Neuron (in vitro differentiated cells): ENCODE measurements at regions not wholly inside any gene's neighbourhood (a gene's known extent, or its start where the extent isn't known, plus 50 kb on each side); places are given as distances from the start of the nearest gene placed in this dataset.

ENCODE experiments used
- H2AFZ ChIP-seq: one replicate; pipeline ENCODE4 v1.6.1; 2013; ENCODE audit warnings: low read depth, mild to moderate bottlenecking, inconsistent platforms, low read length, moderate library complexity
- H3K27me3 ChIP-seq: one replicate; pipeline ENCODE4 v1.6.1; 2013; ENCODE audit warnings: low read length; ENCODE audit not compliant: insufficient read depth
- H3K36me3 ChIP-seq: one replicate; pipeline ENCODE4 v1.6.1; 2013; ENCODE audit warnings: low read length; ENCODE audit not compliant: insufficient read depth
- H3K4me1 ChIP-seq: one replicate; pipeline ENCODE4 v1.6.1; 2013; ENCODE audit warnings: low read length; ENCODE audit not compliant: insufficient read depth
- H3K4me3 ChIP-seq: 2 replicates; pipeline ENCODE4 v1.5.1; 2013; ENCODE audit warnings: mild to moderate bottlenecking, low read length, moderate library complexity
- H3K9me3 ChIP-seq: one replicate; pipeline ENCODE4 v1.6.1; 2013; ENCODE audit warnings: low read length

- Histone ChIP-seq H3K36me3 (no peaks in the 10 kb centered on the region), H3K9me3 (no peaks in the 10 kb centered on the region), H3K4me1 (no peaks in the 10 kb centered on the region), H2AFZ (no peak overlapping the region), H3K4me3 (no peak overlapping the region), H3K27me3 (peaks cover 4% of the 10 kb centered on the region)
Observed at GRCh38 chr7:43022008-43022407, 89.8 kb downstream of the MRPL32 start.

DNA sequence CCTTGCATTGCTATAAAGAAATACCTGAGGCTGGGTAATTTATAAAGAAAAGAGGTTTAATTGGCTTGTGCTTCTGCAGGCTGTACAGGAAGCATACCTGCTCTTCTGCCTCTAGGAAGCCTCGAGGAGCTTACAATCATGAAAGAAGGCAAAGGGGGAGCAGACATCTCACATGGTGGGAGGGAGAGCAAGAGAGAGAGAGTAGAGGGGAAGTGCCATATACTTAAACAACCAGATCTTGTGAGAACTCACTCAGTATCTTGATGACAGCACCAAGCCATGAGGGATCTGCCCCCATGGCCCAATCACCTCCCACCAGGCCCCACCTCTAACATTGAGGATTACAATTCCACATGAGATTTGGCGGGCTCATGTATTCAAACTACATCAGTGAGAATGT lies 79.1 kb upstream of the HECW1 start:
- H3K9me3 ChIP-seq = no peaks in the 10 kb centered on the region
- no peak overlapping the region for H3K4me3 ChIP-seq
- no peak overlapping the region for H2AFZ ChIP-seq
- H3K27me3 ChIP-seq = no peaks in the 10 kb centered on the region
- H3K36me3 ChIP-seq = no peaks in the 10 kb centered on the region
- H3K4me1 ChIP-seq = no peaks in the 10 kb centered on the region

DNA sequence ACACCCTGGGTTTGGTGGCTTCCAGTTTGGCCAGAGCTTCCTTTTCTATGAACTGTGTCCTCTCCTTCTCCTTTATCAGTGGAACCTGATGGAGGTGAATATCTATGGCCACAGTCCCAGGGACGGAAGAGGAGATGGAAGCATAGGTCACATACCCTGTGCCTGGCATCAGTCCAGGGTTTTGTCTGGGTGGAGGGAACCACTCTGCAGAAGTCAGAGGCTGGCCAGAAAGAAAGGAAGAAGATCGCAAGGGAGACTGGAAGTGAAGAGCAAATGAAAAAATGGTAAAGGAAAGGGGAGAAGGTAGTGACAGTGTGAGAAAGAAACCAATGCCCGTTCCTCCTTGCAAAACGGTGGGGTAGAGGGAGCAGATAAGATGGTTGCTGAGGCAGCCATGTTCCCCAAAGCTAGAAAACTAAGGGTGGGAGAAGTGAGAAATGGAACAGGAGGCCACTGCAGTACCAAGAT lies 77.9 kb upstream of the HECW1 start:
- H3K36me3 ChIP-seq = no peaks in the 10 kb centered on the region
- no peak overlapping the region for H2AFZ ChIP-seq
- no peaks in the 10 kb centered on the region for H3K9me3 ChIP-seq
- H3K4me1 ChIP-seq = no peaks in the 10 kb centered on the region
- no peak overlapping the region for H3K4me3 ChIP-seq
- H3K27me3 ChIP-seq = no peaks in the 10 kb centered on the region

GRCh38 chr7:43037531-43037930 lies 74.9 kb upstream of the HECW1 start:
- Histone ChIP-seq H3K9me3 (no peaks in the 10 kb centered on the region), H3K4me3 (no peak overlapping the region), H3K4me1 (no peaks in the 10 kb centered on the region), H3K36me3 (no peaks in the 10 kb centered on the region), H3K27me3 (no peaks in the 10 kb centered on the region), H2AFZ (no peak overlapping the region)

DNA sequence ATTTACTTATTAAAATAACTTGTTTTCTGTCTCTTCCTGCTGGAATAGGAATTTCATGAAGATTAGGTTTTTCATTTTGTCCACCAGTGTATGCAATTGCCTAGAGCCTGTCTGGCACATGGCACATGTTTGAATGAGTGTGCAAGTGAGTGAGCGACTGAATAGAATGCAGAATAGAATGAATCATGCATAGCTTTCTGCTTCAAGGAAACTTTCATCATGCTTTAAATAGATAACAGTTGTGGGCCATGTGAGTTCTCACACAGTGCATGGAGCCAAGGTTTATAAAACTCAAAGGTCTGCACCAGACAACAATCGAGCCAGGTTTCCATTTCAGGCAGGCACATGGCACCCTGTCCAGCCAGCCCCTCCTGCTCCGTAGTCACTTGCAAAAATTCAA lies 74.2 kb upstream of the HECW1 start:
- H3K27me3 ChIP-seq = no peaks in the 10 kb centered on the region
- H3K9me3 ChIP-seq = no peaks in the 10 kb centered on the region
- no peak overlapping the region for H2AFZ ChIP-seq
- no peaks in the 10 kb centered on the region for H3K4me1 ChIP-seq
- H3K4me3 ChIP-seq = no peak overlapping the region
- H3K36me3 ChIP-seq = no peaks in the 10 kb centered on the region

GRCh38 chr7:43039346-43039745 lies 73.1 kb upstream of the HECW1 start:
- Histone ChIP-seq H2AFZ (no peak overlapping the region), H3K9me3 (no peaks in the 10 kb centered on the region), H3K4me3 (no peak overlapping the region), H3K4me1 (no peaks in the 10 kb centered on the region), H3K27me3 (no peaks in the 10 kb centered on the region), H3K36me3 (no peaks in the 10 kb centered on the region)

DNA sequence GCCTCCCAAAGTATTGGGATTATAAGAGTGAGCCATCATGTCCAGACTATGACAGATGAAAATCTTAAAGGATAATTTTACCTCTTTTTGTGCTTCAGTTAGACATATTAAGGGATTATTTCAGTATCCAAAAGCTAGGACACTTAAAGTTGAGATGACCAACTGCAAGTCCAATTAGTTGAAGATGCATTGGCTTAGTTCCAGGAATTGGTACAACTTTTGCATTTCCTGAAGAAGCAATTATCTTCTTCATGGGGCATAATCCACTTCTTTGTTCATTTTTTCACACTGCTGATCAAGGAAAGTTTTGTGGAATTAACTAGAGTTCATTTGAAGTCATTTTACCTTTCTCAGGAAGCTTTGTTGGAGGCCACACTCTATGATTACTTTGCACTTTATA lies 72.0 kb upstream of the HECW1 start:
- no peak overlapping the region for H2AFZ ChIP-seq
- no peak overlapping the region for H3K4me3 ChIP-seq
- no peaks in the 10 kb centered on the region for H3K27me3 ChIP-seq
- no peaks in the 10 kb centered on the region for H3K9me3 ChIP-seq
- H3K4me1 ChIP-seq = no peaks in the 10 kb centered on the region
- no peaks in the 10 kb centered on the region for H3K36me3 ChIP-seq

DNA sequence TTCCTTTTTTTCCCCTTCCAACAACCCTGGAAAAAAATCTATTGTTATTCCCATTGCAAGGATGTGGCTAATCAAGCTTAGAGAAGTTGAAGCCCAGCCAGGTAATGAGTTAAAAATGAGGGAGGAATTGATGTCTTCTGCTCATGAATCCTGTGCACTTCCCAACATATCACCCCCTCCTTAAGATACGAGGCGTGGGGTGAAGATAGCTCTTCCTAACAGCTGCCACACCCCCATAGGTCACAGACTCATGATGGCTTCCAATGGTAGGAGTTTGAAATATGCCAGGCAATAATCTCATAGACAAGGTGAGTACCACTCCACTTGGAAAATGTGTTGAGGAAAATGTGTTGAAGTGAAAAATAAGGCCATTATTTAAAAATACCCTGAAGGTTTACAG lies 71.3 kb upstream of the HECW1 start:
- Histone ChIP-seq H3K4me3 (no peak overlapping the region), H3K4me1 (no peaks in the 10 kb centered on the region), H3K27me3 (no peaks in the 10 kb centered on the region), H3K9me3 (no peaks in the 10 kb centered on the region), H3K36me3 (no peaks in the 10 kb centered on the region), H2AFZ (no peak overlapping the region)

GRCh38 chr7:43041724-43042123 lies 70.7 kb upstream of the HECW1 start:
- no peaks in the 10 kb centered on the region for H3K4me1 ChIP-seq
- no peak overlapping the region for H2AFZ ChIP-seq
- no peaks in the 10 kb centered on the region for H3K27me3 ChIP-seq
- no peaks in the 10 kb centered on the region for H3K9me3 ChIP-seq
- H3K4me3 ChIP-seq = no peak overlapping the region
- no peaks in the 10 kb centered on the region for H3K36me3 ChIP-seq

DNA sequence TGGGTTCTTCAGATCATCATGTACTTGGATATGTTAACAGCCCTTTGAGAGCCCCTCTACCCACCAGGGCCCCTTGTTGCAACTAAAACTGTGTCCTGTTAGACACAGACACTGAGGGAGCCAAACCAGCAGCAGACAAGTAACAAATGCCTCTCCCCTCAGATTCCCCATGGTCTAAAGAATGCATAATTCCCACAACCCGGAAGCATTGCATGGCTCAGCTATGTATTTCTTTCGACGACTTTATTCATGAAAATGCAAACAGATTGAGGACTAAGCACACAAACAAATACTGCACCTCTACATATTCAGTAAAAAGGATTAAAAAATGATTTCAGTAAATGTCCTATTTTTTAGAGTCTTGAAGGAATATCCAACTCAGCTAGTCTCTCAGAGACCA lies 70.1 kb upstream of the HECW1 start:
- no peaks in the 10 kb centered on the region for H3K36me3 ChIP-seq
- no peaks in the 10 kb centered on the region for H3K4me1 ChIP-seq
- no peak overlapping the region for H2AFZ ChIP-seq
- no peaks in the 10 kb centered on the region for H3K27me3 ChIP-seq
- no peaks in the 10 kb centered on the region for H3K9me3 ChIP-seq
- H3K4me3 ChIP-seq = no peak overlapping the region

- no peaks in the 10 kb centered on the region for H3K36me3 ChIP-seq
- no peaks in the 10 kb centered on the region for H3K27me3 ChIP-seq
- no peaks in the 10 kb centered on the region for H3K4me1 ChIP-seq
- no peak overlapping the region for H2AFZ ChIP-seq
- no peak overlapping the region for H3K4me3 ChIP-seq
- no peaks in the 10 kb centered on the region for H3K9me3 ChIP-seq
Observed at GRCh38 chr7:43044511-43044910, 67.9 kb upstream of the HECW1 start.

DNA sequence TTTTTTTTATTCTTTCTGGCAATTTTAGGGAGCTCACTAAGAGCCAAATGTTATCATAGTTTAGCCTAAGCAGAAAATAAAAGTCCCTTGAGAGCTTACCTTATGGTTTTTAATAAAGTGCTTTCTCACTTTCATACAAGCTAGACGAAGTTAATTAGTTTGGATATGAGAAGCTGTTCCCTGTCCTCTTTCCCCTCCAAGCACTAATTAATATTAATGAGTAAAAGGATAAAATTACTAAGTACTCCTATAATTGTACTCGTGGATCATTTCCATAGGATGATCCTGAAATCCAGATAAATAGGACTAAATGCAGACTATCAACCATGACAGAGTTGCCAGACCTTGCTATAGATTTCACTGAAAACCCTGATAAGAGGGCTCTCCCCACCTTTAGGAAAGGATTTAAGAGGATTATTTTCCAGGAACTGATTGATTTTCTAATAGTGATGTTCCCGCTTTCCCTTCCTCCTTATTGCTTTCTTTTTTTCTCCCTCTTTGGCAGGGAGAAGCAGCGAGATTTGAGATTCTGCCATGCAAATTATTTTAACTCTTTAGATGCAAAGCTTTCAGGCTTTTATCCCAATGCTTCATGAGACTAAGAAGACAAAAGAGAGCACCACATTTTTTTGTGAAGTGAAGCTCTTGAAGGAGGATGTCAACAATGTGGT lies 58.3 kb upstream of the HECW1 start:
- H3K4me3 ChIP-seq = no peak overlapping the region

DNA sequence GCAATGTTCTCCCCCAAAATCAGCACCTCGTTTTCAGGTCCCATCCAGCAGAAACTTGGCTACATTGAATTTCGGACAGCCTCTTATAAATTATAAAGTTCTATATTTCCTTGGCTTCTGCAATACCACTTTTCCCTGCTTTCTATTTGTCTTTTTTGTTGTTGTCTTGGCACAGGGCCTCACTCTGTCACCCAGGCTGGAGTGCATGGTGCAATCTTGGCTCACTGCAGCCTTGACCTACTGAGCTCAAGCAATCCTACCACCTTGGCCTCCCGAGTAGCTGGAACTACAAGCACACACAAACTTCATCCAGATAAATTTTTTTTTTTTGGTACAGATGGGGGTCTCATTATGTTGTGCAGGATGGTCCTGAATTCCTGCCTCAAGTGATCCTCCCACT lies 55.3 kb upstream of the HECW1 start:
- H3K27me3 ChIP-seq = no peaks in the 10 kb centered on the region
- H3K9me3 ChIP-seq = no peaks in the 10 kb centered on the region

More for the DNA sequence above, 58.3 kb upstream of the HECW1 start:
- Histone ChIP-seq H3K27me3 (no peaks in the 10 kb centered on the region), H2AFZ (peak overlapping the region; percentile 46), H3K4me1 (no peaks in the 10 kb centered on the region), H3K36me3 (no peaks in the 10 kb centered on the region), H3K9me3 (no peaks in the 10 kb centered on the region)

More for the DNA sequence above, 55.3 kb upstream of the HECW1 start:
- Histone ChIP-seq H3K36me3 (no peaks in the 10 kb centered on the region), H3K4me1 (no peaks in the 10 kb centered on the region), H3K4me3 (no peak overlapping the region), H2AFZ (no peak overlapping the region)
